H1 (cell line): ENCODE measurements at regions not wholly inside any gene's neighbourhood (a gene's known extent, or its start where the extent isn't known, plus 50 kb on each side); places are given as distances from the start of the nearest gene placed in this dataset.

Experiments used
- CTCF ChIA-PET: fragments of 300-600 bp; sonication (Branson Sonifier 250); formaldehyde crosslinking; loops from one replicate; lab custom pipeline; 2021; ENCODE audit not compliant: partially characterized antibody; lab: Charles Lee
- POLR2A ChIA-PET: fragments of 300-600 bp; sonication (Branson Sonifier 250); formaldehyde crosslinking; loops from one replicate; lab custom pipeline; 2021; ENCODE audit warnings: inconsistent platforms; ENCODE audit not compliant: partially characterized antibody; lab: Charles Lee
- DNase-seq, 2 experiments: peaks; one replicate each; pipeline versions ENCODE4 v3.0.0 to v3.0.0-alpha.2; 2010 to 2022; ENCODE audit warnings: low spot score in 2 of 2, low read depth in 1 of 2, mixed read lengths in 1 of 2
- FAIRE-seq: peaks from 2 replicates; lab custom pipeline; 2011; peaks lifted over from hg19 to GRCh38; lab: Jason Lieb, UNC
- H2AFZ ChIP-seq: 2 replicates; pipeline ENCODE4 v1.8.1; 2012; ENCODE audit warnings: low read length, inconsistent platforms
- H2AK5ac ChIP-seq: 2 replicates; pipeline ENCODE4 v1.6.1; 2013; ENCODE audit warnings: low read depth, low read length
- H2BK120ac ChIP-seq: replicated peaks from 2 replicates; pipeline ENCODE3; 2013; ENCODE audit warnings: low read depth, low read length, inconsistent platforms
- H2BK12ac ChIP-seq: 2 replicates; pipeline ENCODE4 v1.6.1; 2013; ENCODE audit warnings: low read depth, low read length
- H2BK15ac ChIP-seq: 2 replicates; pipeline ENCODE4 v1.6.1; 2013; ENCODE audit warnings: low read length
- H2BK20ac ChIP-seq: 2 replicates; pipeline ENCODE4 v1.6.1; 2013; ENCODE audit warnings: low read length
- H2BK5ac ChIP-seq: 2 replicates; pipeline ENCODE4 v1.6.1; 2013; ENCODE audit warnings: low read depth, low read length
- H3K14ac ChIP-seq: 2 replicates; pipeline ENCODE4 v1.6.1; 2013; ENCODE audit warnings: inconsistent platforms; ENCODE audit not compliant: insufficient read length
- H3K18ac ChIP-seq: 2 replicates; pipeline ENCODE4 v1.6.1; 2013; ENCODE audit warnings: low read length; ENCODE audit errors: extremely low read depth
- H3K23ac ChIP-seq: 2 replicates; pipeline ENCODE4 v1.6.1; 2013; ENCODE audit warnings: inconsistent platforms; ENCODE audit not compliant: insufficient read length
- H3K23me2 ChIP-seq: 2 replicates; pipeline ENCODE4 v1.6.1; 2013; ENCODE audit warnings: low read depth, low read length
- H3K27ac ChIP-seq: 2 replicates; pipeline ENCODE4 v1.6.1; 2011; ENCODE audit warnings: low read depth, low read length, inconsistent platforms
- H3K27me3 ChIP-seq, 4 experiments: replicated peaks in 1 of 4; 1 replicate in 1 of 4; 2 replicates in 3 of 4; pipeline versions ENCODE4 v1.6.1 to v1.8.1; 2011 to 2013; ENCODE audit warnings: low read length in 3 of 4, mild to moderate bottlenecking in 3 of 4, inconsistent platforms in 2 of 4, mixed read lengths in 2 of 4, moderate library complexity in 1 of 4; ENCODE audit not compliant: control insufficient read depth in 3 of 4, insufficient read depth in 3 of 4; ENCODE audit errors: extremely low read depth in 1 of 4
- H3K36me3 ChIP-seq, 4 experiments: 2 replicates each; pipeline versions ENCODE4 v1.6.1 to v1.8.1; 2011 to 2013; ENCODE audit warnings: mild to moderate bottlenecking in 4 of 4, low read length in 3 of 4, moderate library complexity in 2 of 4, control low read depth in 1 of 4, inconsistent platforms in 1 of 4; ENCODE audit not compliant: insufficient read depth in 4 of 4, control insufficient read depth in 2 of 4
- H3K4ac ChIP-seq: replicated peaks from 2 replicates; pipeline ENCODE3; 2013; ENCODE audit warnings: low read length, low read depth, mixed read lengths, inconsistent platforms; ENCODE audit not compliant: insufficient read length
- H3K4me1 ChIP-seq, 4 experiments: replicated peaks in 1 of 4; 1 replicate in 1 of 4; 2 replicates in 3 of 4; pipeline versions ENCODE4 v1.6.1 to v1.8.1; 2011 to 2013; ENCODE audit warnings: low read length in 3 of 4, inconsistent platforms in 2 of 4, mixed read lengths in 1 of 4; ENCODE audit not compliant: insufficient read depth in 4 of 4, control insufficient read depth in 3 of 4
- H3K4me2 ChIP-seq, 2 experiments: 2 replicates each; pipeline versions ENCODE4 v1.6.1 to v1.8.1; 2011 to 2013; ENCODE audit warnings: low read depth in 2 of 2, low read length in 2 of 2, control low read depth in 1 of 2, inconsistent platforms in 1 of 2, mild to moderate bottlenecking in 1 of 2; ENCODE audit not compliant: insufficient read depth in 1 of 2
- H3K4me3 ChIP-seq, 4 experiments: fragments of 200-600, 300-600 bp in 1 of 4; sonication (generic), shearing (Covaris generic), sonication (Bioruptor Twin) in 1 of 4; 2 replicates each; pipeline versions ENCODE4 v1.5.1 to v1.8.1; 2011 to 2016; ENCODE audit warnings: low read length in 4 of 4, low read depth in 3 of 4, control low read depth in 2 of 4, inconsistent platforms in 2 of 4, mild to moderate bottlenecking in 2 of 4, mixed read lengths in 1 of 4, moderate library complexity in 1 of 4; ENCODE audit not compliant: insufficient read depth in 2 of 4; ENCODE audit errors: extremely low read depth in 1 of 4
- H3K56ac ChIP-seq: replicated peaks from 2 replicates; pipeline ENCODE3; 2013; ENCODE audit warnings: low read depth, mild to moderate bottlenecking, mixed read lengths, low read length, inconsistent platforms; ENCODE audit not compliant: insufficient read length
- H3K79me1 ChIP-seq: 2 replicates; pipeline ENCODE4 v1.6.1; 2013; ENCODE audit warnings: low read depth, low read length, control low read depth
- H3K79me2 ChIP-seq, 2 experiments: 2 replicates each; pipeline versions ENCODE4 v1.6.1 to v1.8.1; 2012 to 2013; ENCODE audit warnings: low read length in 2 of 2, mild to moderate bottlenecking in 2 of 2, inconsistent platforms in 1 of 2; ENCODE audit not compliant: insufficient read depth in 2 of 2, control insufficient read depth in 1 of 2
- H3K9ac ChIP-seq, 4 experiments: replicated peaks in 1 of 4; 1 replicate in 1 of 4; 2 replicates in 3 of 4; pipeline versions ENCODE4 v1.6.1 to v1.8.1; 2011 to 2013; ENCODE audit warnings: low read depth in 3 of 4, low read length in 3 of 4, control low read depth in 2 of 4, mild to moderate bottlenecking in 2 of 4, moderate library complexity in 2 of 4, inconsistent platforms in 1 of 4; ENCODE audit errors: extremely low read depth in 1 of 4
- H3K9me3 ChIP-seq, 2 experiments: 2 replicates each; pipeline versions ENCODE4 v1.6.1 to v1.8.1; 2012 to 2013; ENCODE audit warnings: mild to moderate bottlenecking in 2 of 2, moderate library complexity in 2 of 2, control low read depth in 1 of 2, inconsistent platforms in 1 of 2, low read depth in 1 of 2, low read length in 1 of 2, mixed read lengths in 1 of 2; ENCODE audit not compliant: insufficient read depth in 2 of 2
- H4K20me1 ChIP-seq, 2 experiments: replicated peaks in 1 of 2; 2 replicates each; pipeline versions ENCODE3 to v1.8.1; 2011 to 2013; ENCODE audit warnings: inconsistent platforms in 2 of 2, low read length in 2 of 2, mild to moderate bottlenecking in 1 of 2; ENCODE audit not compliant: insufficient read depth in 2 of 2, control insufficient read depth in 1 of 2
- H4K5ac ChIP-seq: 2 replicates; pipeline ENCODE4 v1.6.1; 2013; ENCODE audit warnings: low read length, low read depth, mixed read lengths, inconsistent platforms; ENCODE audit not compliant: insufficient read length
- H4K8ac ChIP-seq: 2 replicates; pipeline ENCODE4 v1.8.0; 2013; ENCODE audit warnings: mild to moderate bottlenecking, moderate library complexity, low read length, inconsistent platforms; ENCODE audit not compliant: insufficient read depth; ENCODE audit errors: extremely low read depth
- H4K91ac ChIP-seq: replicated peaks from 2 replicates; pipeline ENCODE3; 2013; ENCODE audit warnings: low read length, mixed read lengths, inconsistent platforms; ENCODE audit not compliant: insufficient read length
- HDAC6 ChIP-seq: IDR thresholded peaks from one replicate; pipeline ENCODE4 v1.7.1; 2012; ENCODE audit warnings: low read depth, mild to moderate bottlenecking, inconsistent platforms, low read length, moderate library complexity
- TF ChIP-seq, protein P1 (sequence below): IDR thresholded peaks from 2 replicates; pipeline ENCODE4 v1.6.1; 2012; ENCODE audit warnings: inconsistent platforms

DNA sequence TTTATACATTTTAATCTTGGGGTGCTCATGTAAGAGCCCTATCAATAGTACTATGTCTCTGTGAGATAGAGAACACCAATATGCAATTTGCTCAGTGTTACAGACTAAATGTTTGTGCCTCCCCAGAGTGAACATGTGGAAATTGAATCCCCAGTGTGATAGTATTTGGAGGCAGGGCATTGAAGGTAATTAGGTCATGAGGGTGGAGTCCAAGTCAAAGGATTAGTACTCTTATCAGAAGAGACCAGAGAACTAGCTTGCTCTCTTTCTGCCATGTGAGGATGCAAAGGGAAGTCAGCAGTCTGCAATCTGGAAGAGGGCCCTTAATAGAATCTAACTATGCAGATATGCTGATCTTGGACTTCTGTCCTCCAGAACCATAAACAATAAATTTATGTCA lies 1317.0 kb downstream of the STIM2 start:
- no peaks in the 10 kb centered on the region for H3K79me1 ChIP-seq
- no peak overlapping the region for H2AFZ ChIP-seq
- H3K18ac ChIP-seq: no peak overlapping the region
- H2BK12ac ChIP-seq: no peak overlapping the region
- no peak overlapping the region for H2BK20ac ChIP-seq
- H4K20me1 ChIP-seq: no peaks in the 10 kb centered on the region
- no peak overlapping the region for H3K27ac ChIP-seq
- H3K79me2 ChIP-seq: no peaks in the 10 kb centered on the region
- H3K56ac ChIP-seq: no peak overlapping the region
- H4K8ac ChIP-seq: no peak overlapping the region
- ChIA-PET POLR2A (no interaction called here), CTCF (no interaction called here)
- H3K4me1 ChIP-seq: no peaks in the 10 kb centered on the region
- H3K4me2 ChIP-seq: no peak overlapping the region
- DNase-seq (no peak), FAIRE-seq (no peak)
- H3K27me3 ChIP-seq: no peaks in the 10 kb centered on the region
- TF ChIP-seq HDAC6: no peak
- TF ChIP-seq, protein P1, sequence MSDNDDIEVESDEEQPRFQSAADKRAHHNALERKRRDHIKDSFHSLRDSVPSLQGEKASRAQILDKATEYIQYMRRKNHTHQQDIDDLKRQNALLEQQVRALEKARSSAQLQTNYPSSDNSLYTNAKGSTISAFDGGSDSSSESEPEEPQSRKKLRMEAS: no peak
- H3K23me2 ChIP-seq: no peaks in the 10 kb centered on the region
- no peak overlapping the region for H3K23ac ChIP-seq
- no peaks in the 10 kb centered on the region for H3K9me3 ChIP-seq
- H2BK120ac ChIP-seq: no peak overlapping the region
- no peak overlapping the region for H3K14ac ChIP-seq
- H3K9ac ChIP-seq: no peak overlapping the region
- no peak overlapping the region for H4K5ac ChIP-seq
- H3K36me3 ChIP-seq: no peaks in the 10 kb centered on the region
- H3K4me3 ChIP-seq: no peak overlapping the region
- H2BK5ac ChIP-seq: no peak overlapping the region
- H2BK15ac ChIP-seq: no peak overlapping the region
- H4K91ac ChIP-seq: no peak overlapping the region
- no peak overlapping the region for H3K4ac ChIP-seq
- H2AK5ac ChIP-seq: no peak overlapping the region
